Stimulated activated CD4-positive, alpha-beta T cell treated with anti-CD3 and anti-CD28 coated beads, Interleukin-4, amount 100 ng/mL, for 24 hours (primary cell): ENCODE measurements at regions not wholly inside any gene's neighbourhood (a gene's known extent, or its start where the extent isn't known, plus 50 kb on each side); places are given as distances from the start of the nearest gene placed in this dataset.
"Not testable (repeated sequence)": the region's sequence is repeated elsewhere in the genome, so short reads cannot be mapped to it uniquely, and the experiment has no call there.

ENCODE experiments used
- DNase-seq: peaks from one replicate; pipeline ENCODE4 v3.0.0-alpha.2; 2020

GRCh38 chr10:131363416-131363815 lies 51.9 kb upstream of the TCERG1L start:
- DNase-seq: no peak

- DNase-seq: no peak
Measured at GRCh38 chr10:131371571-131371970, 60.0 kb upstream of the TCERG1L start.

GRCh38 chr10:131381576-131381975 lies 70.1 kb upstream of the TCERG1L start:
- DNase-seq: no peak

GRCh38 chr10:131385161-131385872 lies 73.8 kb upstream of the TCERG1L start:
- DNase-seq: not testable (repeated sequence)

- no peak for DNase-seq
Measured at GRCh38 chr10:131387018-131387529, 75.6 kb upstream of the TCERG1L start.

GRCh38 chr10:131391936-131392335 lies 80.4 kb upstream of the TCERG1L start:
- no peak for DNase-seq

GRCh38 chr10:131396121-131397050 lies 84.9 kb upstream of the TCERG1L start:
- DNase-seq: no peak

- no peak for DNase-seq
Measured at GRCh38 chr10:131398166-131398565, 86.6 kb upstream of the TCERG1L start.

GRCh38 chr10:131399981-131400380 lies 88.5 kb upstream of the TCERG1L start:
- DNase-seq: no peak

- no peak for DNase-seq
Measured at GRCh38 chr10:131400513-131400912, 89.0 kb upstream of the TCERG1L start.

GRCh38 chr10:131402771-131403650 lies 91.5 kb upstream of the TCERG1L start:
- no peak for DNase-seq

GRCh38 chr10:131403936-131404335 lies 92.4 kb upstream of the TCERG1L start:
- DNase-seq: no peak

GRCh38 chr10:131404886-131405285 lies 93.4 kb upstream of the TCERG1L start:
- no peak for DNase-seq

- no peak for DNase-seq
Measured at GRCh38 chr10:131406676-131407392, 95.3 kb upstream of the TCERG1L start.

- no peak for DNase-seq
Measured at GRCh38 chr10:131418681-131419080, 107.2 kb upstream of the TCERG1L start.

GRCh38 chr10:131419797-131420196 lies 108.3 kb upstream of the TCERG1L start:
- DNase-seq: no peak

GRCh38 chr10:131420867-131421266 lies 109.3 kb upstream of the TCERG1L start:
- DNase-seq: no peak

GRCh38 chr10:131421381-131421780 lies 109.9 kb upstream of the TCERG1L start:
- DNase-seq: no peak

- DNase-seq: no peak
Measured at GRCh38 chr10:131422731-131423130, 111.2 kb upstream of the TCERG1L start.

- DNase-seq: no peak
Measured at GRCh38 chr10:131424053-131424452, 112.5 kb upstream of the TCERG1L start.

- no peak for DNase-seq
Measured at GRCh38 chr10:131424836-131425491, 113.4 kb upstream of the TCERG1L start.
